Endothelial cell (in vitro differentiated cells): ENCODE measurements at regions not wholly inside any gene's neighbourhood (a gene's known extent, or its start where the extent isn't known, plus 50 kb on each side); places are given as distances from the start of the nearest gene placed in this dataset.

Experiments
- DNase-seq: peaks from one replicate; pipeline ENCODE4 v3.0.0; 2021; ENCODE audit warnings: low spot score
- H3K27ac Mint-ChIP-seq: one replicate; pipeline ENCODE4 v1.8.0; 2021; ENCODE audit warnings: mixed read lengths, inconsistent platforms; ENCODE audit not compliant: unreplicated experiment
- H3K27me3 Mint-ChIP-seq: one replicate; pipeline ENCODE4 v1.8.0; 2021; ENCODE audit warnings: mild to moderate bottlenecking, moderate library complexity, mixed read lengths, inconsistent platforms; ENCODE audit not compliant: unreplicated experiment
- H3K36me3 Mint-ChIP-seq: one replicate; pipeline ENCODE4 v1.8.0; 2021; ENCODE audit warnings: mild to moderate bottlenecking, low read depth, mixed read lengths, inconsistent platforms; ENCODE audit not compliant: unreplicated experiment
- H3K4me1 Mint-ChIP-seq: one replicate; pipeline ENCODE4 v1.8.0; 2021; ENCODE audit warnings: mild to moderate bottlenecking, mixed read lengths, inconsistent platforms; ENCODE audit not compliant: unreplicated experiment
- H3K4me3 Mint-ChIP-seq: one replicate; pipeline ENCODE4 v1.8.0; 2021; ENCODE audit warnings: mild to moderate bottlenecking, mixed read lengths, inconsistent platforms; ENCODE audit not compliant: unreplicated experiment
- H3K9me3 Mint-ChIP-seq: one replicate; pipeline ENCODE4 v1.8.0; 2021; ENCODE audit warnings: mixed read lengths, inconsistent platforms; ENCODE audit not compliant: unreplicated experiment
- CTCF ChIP-seq: fragments of 200-600 bp; sonication (generic); IDR thresholded peaks from one replicate; pipeline ENCODE4 v1.5.0; 2021; ENCODE audit warnings: antibody characterized with exemption; ENCODE audit not compliant: unreplicated experiment

GRCh38 chr6:169388395-169389166, 134.9 kb upstream of the THBS2 start:
- Mint-ChIP-seq H3K4me3 (no peak overlapping the region), H3K27ac (no peak overlapping the region), H3K4me1 (no peaks in the 10 kb centered on the region), H3K36me3 (peaks cover 18% of the 10 kb centered on the region), H3K27me3 (no peaks in the 10 kb centered on the region), H3K9me3 (peaks cover 12% of the 10 kb centered on the region)
- no peak for DNase-seq
- no peak for TF ChIP-seq CTCF

GRCh38 chr6:169387809-169388383, 134.2 kb upstream of the THBS2 start:
- H3K4me3 Mint-ChIP-seq: no peak overlapping the region
- H3K27ac Mint-ChIP-seq: no peak overlapping the region
- DNase-seq: no peak
- no peaks in the 10 kb centered on the region for H3K4me1 Mint-ChIP-seq
- H3K9me3 Mint-ChIP-seq: peaks cover 12% of the 10 kb centered on the region
- peaks cover 18% of the 10 kb centered on the region for H3K36me3 Mint-ChIP-seq
- H3K27me3 Mint-ChIP-seq: no peaks in the 10 kb centered on the region
- TF ChIP-seq CTCF: no peak

- no peak for TF ChIP-seq CTCF
- H3K27ac Mint-ChIP-seq: no peak overlapping the region
Measured at GRCh38 chr6:169386411-169387057, 132.9 kb upstream of the THBS2 start.

GRCh38 chr6:169385237-169385880, 131.7 kb upstream of the THBS2 start:
- TF ChIP-seq CTCF: no peak
- Mint-ChIP-seq H3K4me3 (no peak overlapping the region), H3K9me3 (peaks cover 12% of the 10 kb centered on the region), H3K4me1 (no peaks in the 10 kb centered on the region), H3K27ac (no peak overlapping the region), H3K27me3 (no peaks in the 10 kb centered on the region), H3K36me3 (peaks cover 13% of the 10 kb centered on the region)
- no peak for DNase-seq

More at GRCh38 chr6:169386411-169387057, 132.9 kb upstream of the THBS2 start:
- H3K4me3 Mint-ChIP-seq: no peak overlapping the region
- H3K36me3 Mint-ChIP-seq: peaks cover 18% of the 10 kb centered on the region
- peaks cover 12% of the 10 kb centered on the region for H3K9me3 Mint-ChIP-seq
- no peak for DNase-seq
- H3K27me3 Mint-ChIP-seq: no peaks in the 10 kb centered on the region
- H3K4me1 Mint-ChIP-seq: no peaks in the 10 kb centered on the region
